Kidney (tissue), 13 donors: ENCODE measurements at regions not wholly inside any gene's neighbourhood (a gene's known extent, or its start where the extent isn't known, plus 50 kb on each side); places are given as distances from the start of the nearest gene placed in this dataset.
A peak's percentile ranks its signal among the peaks of the same experiment; 100 is the strongest.

ENCODE experiments used
- DNase-seq, 5 donors: peaks; one replicate each; pipeline ENCODE4 v3.0.0-alpha.2; 2013 to 2020
- FAIRE-seq: peaks from 2 replicates; lab custom pipeline; 2012; peaks lifted over from hg19 to GRCh38; lab: Jason Lieb, UNC
- H3K27ac ChIP-seq, 2 donors: one replicate each; pipeline ENCODE4 v1.7.0; 2013; ENCODE audit warnings: low read depth in 2 of 2, low read length in 2 of 2, inconsistent platforms in 1 of 2
- H3K27me3 ChIP-seq: one replicate; pipeline ENCODE4 v1.7.1; 2013; ENCODE audit warnings: low read length, inconsistent platforms; ENCODE audit not compliant: control insufficient read depth, insufficient read depth
- H3K36me3 ChIP-seq, 3 donors: one replicate each; pipeline versions ENCODE4 v1.7.0 to v1.7.1; 2013; ENCODE audit warnings: low read length in 3 of 3, control low read depth in 1 of 3, inconsistent platforms in 1 of 3; ENCODE audit not compliant: insufficient read depth in 3 of 3, control insufficient read depth in 2 of 3
- H3K4me1 ChIP-seq, 3 donors: one replicate each; pipeline versions ENCODE4 v1.7.0 to v1.7.1; 2013; ENCODE audit warnings: low read length in 3 of 3, inconsistent platforms in 1 of 3, low read depth in 1 of 3; ENCODE audit not compliant: control insufficient read depth in 2 of 3, insufficient read depth in 2 of 3
- H3K4me3 ChIP-seq, 3 donors: one replicate each; pipeline versions ENCODE4 v1.7.0 to v1.8.1; 2013; ENCODE audit warnings: low read length in 3 of 3, control low read depth in 1 of 3, inconsistent platforms in 1 of 3
- H3K9ac ChIP-seq, 3 donors: one replicate each; pipeline versions ENCODE4 v1.7.0 to v1.7.1; 2013; ENCODE audit warnings: low read length in 3 of 3, control low read depth in 1 of 3, inconsistent platforms in 1 of 3
- H3K9me3 ChIP-seq, 3 donors: one replicate each; pipeline versions ENCODE4 v1.7.0 to v1.7.1; 2013; ENCODE audit warnings: low read length in 3 of 3, control low read depth in 1 of 3, inconsistent platforms in 1 of 3; ENCODE audit not compliant: control insufficient read depth in 2 of 3, insufficient read depth in 1 of 3
- intact Hi-C: fragments of 100-400 bp; cut with DNase I; formaldehyde crosslinking; loops from one replicate; pipeline ENCODE4 v1.11.1; 2022
- TF ChIP-seq, protein P1 (sequence below): IDR thresholded peaks from 3 replicates; pipeline ENCODE4 v1.5.1; 2012; ENCODE audit warnings: mild to moderate bottlenecking, moderate library complexity, borderline replicate concordance; ENCODE audit not compliant: insufficient read depth; ENCODE audit errors: extremely low read depth
- donor health status: control.
- donor health status: control.
- donor health status: control.
- donor health status: control.
- donor health status: control.
- donor health status: DM: yes; HTN: yes; CAD: no.
- donor health status: Normal renal cell carcinoma (clear cell type).

DNA sequence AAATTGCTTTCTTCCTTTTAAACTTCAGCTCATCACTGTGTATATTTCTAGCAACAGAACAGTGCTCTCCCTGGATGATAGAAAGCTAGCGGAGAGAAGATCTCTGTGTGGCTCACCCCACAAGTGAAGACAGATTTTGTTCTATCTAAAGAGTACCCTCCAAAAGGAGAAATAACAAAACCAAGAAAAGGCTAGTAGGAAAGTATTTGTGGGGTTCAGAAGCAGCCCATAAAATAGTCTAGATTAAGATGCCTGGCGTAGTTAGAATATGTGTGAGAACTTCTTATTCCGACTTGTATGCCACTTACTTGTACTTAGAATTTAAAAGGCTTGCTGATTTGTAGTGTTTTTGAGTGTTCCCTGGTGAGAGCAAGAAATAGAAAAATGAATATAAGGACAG, 214.9 kb upstream of the IL12A start:
- Histone ChIP-seq H3K36me3 (no peaks in the 10 kb centered on the region), H3K9ac (no peak overlapping the region), H3K27me3 (no peaks in the 10 kb centered on the region), H3K4me3 (no peak overlapping the region), H3K9me3 (no peaks in the 10 kb centered on the region), H3K4me1 (peaks cover 0 to 3% (median 0%) of the 10 kb centered on the region in 3 donors), H3K27ac (no peak overlapping the region)
- TF ChIP-seq, protein P1, sequence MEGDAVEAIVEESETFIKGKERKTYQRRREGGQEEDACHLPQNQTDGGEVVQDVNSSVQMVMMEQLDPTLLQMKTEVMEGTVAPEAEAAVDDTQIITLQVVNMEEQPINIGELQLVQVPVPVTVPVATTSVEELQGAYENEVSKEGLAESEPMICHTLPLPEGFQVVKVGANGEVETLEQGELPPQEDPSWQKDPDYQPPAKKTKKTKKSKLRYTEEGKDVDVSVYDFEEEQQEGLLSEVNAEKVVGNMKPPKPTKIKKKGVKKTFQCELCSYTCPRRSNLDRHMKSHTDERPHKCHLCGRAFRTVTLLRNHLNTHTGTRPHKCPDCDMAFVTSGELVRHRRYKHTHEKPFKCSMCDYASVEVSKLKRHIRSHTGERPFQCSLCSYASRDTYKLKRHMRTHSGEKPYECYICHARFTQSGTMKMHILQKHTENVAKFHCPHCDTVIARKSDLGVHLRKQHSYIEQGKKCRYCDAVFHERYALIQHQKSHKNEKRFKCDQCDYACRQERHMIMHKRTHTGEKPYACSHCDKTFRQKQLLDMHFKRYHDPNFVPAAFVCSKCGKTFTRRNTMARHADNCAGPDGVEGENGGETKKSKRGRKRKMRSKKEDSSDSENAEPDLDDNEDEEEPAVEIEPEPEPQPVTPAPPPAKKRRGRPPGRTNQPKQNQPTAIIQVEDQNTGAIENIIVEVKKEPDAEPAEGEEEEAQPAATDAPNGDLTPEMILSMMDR = no peak
- DNase-seq = no peak
- intact Hi-C loops = no loop called here
- FAIRE-seq = no peak

DNA sequence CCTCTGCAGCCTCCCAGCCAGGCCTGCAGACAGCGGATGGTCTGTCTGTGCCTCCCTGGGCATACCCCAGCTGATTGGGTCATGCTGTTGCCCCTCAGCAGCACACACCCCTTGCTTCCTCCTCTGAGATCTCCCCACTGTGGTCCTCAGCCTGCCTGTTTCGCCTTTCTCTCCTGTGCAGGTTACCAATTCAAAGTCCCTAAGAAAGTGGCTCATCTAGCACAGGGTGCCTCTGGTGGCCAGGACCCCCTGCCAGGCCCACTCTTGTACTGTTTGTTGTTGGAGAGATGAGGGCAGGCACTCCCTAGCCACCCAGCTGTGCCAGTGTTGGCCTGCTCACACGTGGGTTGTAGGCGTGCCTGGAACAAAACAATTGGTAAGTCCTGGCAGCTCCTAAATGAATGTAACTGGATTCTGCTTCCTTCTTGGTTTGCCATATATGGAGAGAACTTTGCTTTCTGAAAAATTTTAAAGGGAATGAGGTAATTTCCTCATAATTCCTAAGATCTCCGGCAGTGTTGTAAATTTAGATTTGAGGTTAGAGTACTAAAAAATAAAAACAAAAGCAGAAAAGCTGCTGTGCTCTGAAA, 213.2 kb upstream of the IL12A start:
- Histone ChIP-seq H3K27ac (peak overlapping the region; percentile 51 to 79), H3K36me3 (no peaks in the 10 kb centered on the region), H3K4me1 (peaks cover 0 to 3% (median 0%) of the 10 kb centered on the region in 3 donors), H3K9me3 (no peaks in the 10 kb centered on the region), H3K27me3 (no peaks in the 10 kb centered on the region), H3K4me3 (no peak overlapping the region), H3K9ac (peak overlapping the region in 2 of 3 donors; percentile 38)
- TF ChIP-seq, protein P1 = no peak
- intact Hi-C loops = no loop called here
- FAIRE-seq (peak; percentile 23), DNase-seq (peak in 3 of 5 donors; percentile 64 to 82 (median 78))

GRCh38 chr3:159776779-159777178, 211.9 kb upstream of the IL12A start:
- Histone ChIP-seq H3K27ac (peak overlapping the region in 1 of 2 donors; percentile 79), H3K9ac (peak overlapping the region in 1 of 3 donors; percentile 4), H3K9me3 (no peaks in the 10 kb centered on the region), H3K27me3 (no peaks in the 10 kb centered on the region), H3K4me1 (peaks cover 0 to 3% (median 0%) of the 10 kb centered on the region in 3 donors), H3K4me3 (no peak overlapping the region), H3K36me3 (no peaks in the 10 kb centered on the region)
- no peak for DNase-seq
- FAIRE-seq = no peak
- intact Hi-C loops = no loop called here
- TF ChIP-seq, protein P1 = no peak

DNA sequence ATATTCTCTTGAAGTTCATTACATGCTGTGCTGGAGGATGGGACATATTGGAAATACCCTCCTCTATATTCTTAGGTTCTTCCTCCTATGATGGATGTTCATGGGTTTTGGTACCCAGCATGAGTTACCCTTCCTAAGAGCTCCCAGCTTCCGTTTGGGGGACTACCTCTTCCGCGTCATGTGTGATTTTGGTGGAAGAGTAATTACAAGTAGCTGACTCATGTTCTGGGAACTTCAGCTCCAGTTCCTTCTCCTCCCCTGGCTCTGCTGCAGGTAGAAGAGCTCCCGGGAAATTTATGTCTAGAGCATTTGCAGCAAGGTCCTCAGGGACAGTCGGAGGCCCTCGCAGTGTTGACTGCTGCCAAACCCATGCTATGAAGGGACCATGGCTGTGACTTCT, 208.8 kb upstream of the IL12A start:
- intact Hi-C loops = no loop called here
- FAIRE-seq (no peak), DNase-seq (no peak)
- Histone ChIP-seq H3K9ac (no peak overlapping the region), H3K4me3 (no peak overlapping the region), H3K4me1 (peaks cover 0 to 12% (median 3%) of the 10 kb centered on the region in 3 donors), H3K27ac (no peak overlapping the region), H3K9me3 (no peaks in the 10 kb centered on the region), H3K36me3 (no peaks in the 10 kb centered on the region), H3K27me3 (no peaks in the 10 kb centered on the region)
- TF ChIP-seq, protein P1 = no peak
